GM23338 (cell line): ENCODE measurements at regions not wholly inside any gene's neighbourhood (a gene's known extent, or its start where the extent isn't known, plus 50 kb on each side); places are given as distances from the start of the nearest gene placed in this dataset.

Source experiments
- ATAC-seq: fragments of 200-7000 bp; cut with Tn5 transposase; 3 replicates; pipeline ENCODE4 v1.9.1; 2020
- DNase-seq: peaks from one replicate; pipeline ENCODE4 v3.0.0-alpha.2; 2015; ENCODE audit warnings: low spot score
- H2AFZ ChIP-seq: fragments of 200-600 bp; sonication (generic); 2 replicates; pipeline ENCODE4 v1.8.0; 2016; ENCODE audit warnings: antibody characterized with exemption, mild to moderate bottlenecking, moderate library complexity
- H3F3A ChIP-seq: fragments of 200-600 bp; sonication (generic); replicated peaks from 2 replicates; pipeline ENCODE4 v1.8.0; 2017; ENCODE audit warnings: antibody characterized with exemption, mixed run types, low read depth
- H3K27ac ChIP-seq: fragments of 200-600 bp; sonication (generic); 2 replicates; pipeline ENCODE4 v1.6.1; 2016; ENCODE audit warnings: low read depth
- H3K27me3 ChIP-seq: fragments of 200-600 bp; sonication (generic); 2 replicates; pipeline ENCODE4 v1.8.0; 2016; ENCODE audit warnings: mild to moderate bottlenecking, mixed run types, moderate library complexity; ENCODE audit not compliant: insufficient read depth
- H3K36me3 ChIP-seq: fragments of 200-600 bp; sonication (generic); 2 replicates; pipeline ENCODE4 v1.8.0; 2016; ENCODE audit warnings: mild to moderate bottlenecking; ENCODE audit not compliant: insufficient read depth
- H3K4me1 ChIP-seq: fragments of 200-600 bp; sonication (generic); 2 replicates; pipeline ENCODE4 v1.8.0; 2016; ENCODE audit warnings: mild to moderate bottlenecking, moderate library complexity; ENCODE audit not compliant: insufficient read depth
- H3K4me2 ChIP-seq: fragments of 200-600 bp; sonication (generic); 2 replicates; pipeline ENCODE4 v1.7.1; 2017; ENCODE audit warnings: mixed run types
- H3K4me3 ChIP-seq: fragments of 200-600 bp; sonication (generic); 2 replicates; pipeline ENCODE4 v1.6.1; 2016; ENCODE audit warnings: mixed run types
- H3K79me2 ChIP-seq: fragments of 200-600 bp; sonication (generic); replicated peaks from 2 replicates; pipeline ENCODE4 v1.8.0; 2017; ENCODE audit warnings: mild to moderate bottlenecking; ENCODE audit not compliant: insufficient read depth
- H3K9me2 ChIP-seq: fragments of 200-600 bp; sonication (generic); 2 replicates; pipeline ENCODE4 v1.8.0; 2017; ENCODE audit not compliant: insufficient read depth
- H4K20me1 ChIP-seq: fragments of 200-600 bp; sonication (generic); replicated peaks from 2 replicates; pipeline ENCODE4 v1.8.0; 2017; ENCODE audit warnings: mild to moderate bottlenecking; ENCODE audit not compliant: insufficient read depth
- H3K27ac Mint-ChIP-seq: 2 replicates; pipeline ENCODE4 v1.8.0; 2020; ENCODE audit warnings: inconsistent platforms, mild to moderate bottlenecking, moderate library complexity, mixed read lengths
- H3K27me3 Mint-ChIP-seq: 3 replicates; pipeline ENCODE4 v1.8.0; 2022; ENCODE audit warnings: low read depth, mild to moderate bottlenecking, moderate library complexity, mixed read lengths, inconsistent platforms; ENCODE audit not compliant: insufficient read depth, poor library complexity
- H3K36me3 Mint-ChIP-seq: 3 replicates; pipeline ENCODE4 v1.8.0; 2021; ENCODE audit warnings: low read depth, mild to moderate bottlenecking, inconsistent platforms, moderate library complexity, mixed read lengths
- H3K4me1 Mint-ChIP-seq: 3 replicates; pipeline ENCODE4 v1.8.0; 2020; ENCODE audit warnings: mild to moderate bottlenecking, inconsistent platforms, mixed read lengths
- H3K4me3 Mint-ChIP-seq: 3 replicates; pipeline ENCODE4 v1.8.0; 2021; ENCODE audit warnings: moderate library complexity, mild to moderate bottlenecking, inconsistent platforms, mixed read lengths
- H3K9me3 Mint-ChIP-seq: 3 replicates; pipeline ENCODE4 v1.8.0; 2020; ENCODE audit warnings: moderate library complexity, mild to moderate bottlenecking, inconsistent platforms, mixed read lengths
- CREB1 ChIP-seq: fragments of 250-450 bp; sonication (Bioruptor Pico); IDR thresholded peaks from 2 replicates; pipeline ENCODE4 v1.5.0; 2020; ENCODE audit warnings: low read depth, mild to moderate bottlenecking, moderate library complexity
- EZH2phosphoT487 ChIP-seq: fragments of 200-600 bp; sonication (generic); IDR thresholded peaks from one replicate; pipeline ENCODE4 v1.8.1; 2018; ENCODE audit warnings: antibody characterized with exemption; ENCODE audit not compliant: unreplicated experiment
- JUNB ChIP-seq: IDR thresholded peaks from one replicate; pipeline ENCODE4 v1.6.1; 2016; ENCODE audit warnings: antibody characterized with exemption; ENCODE audit not compliant: unreplicated experiment
- NANOG ChIP-seq: IDR thresholded peaks from 2 replicates; pipeline ENCODE4 v1.6.1; 2016; ENCODE audit warnings: antibody characterized with exemption, borderline replicate concordance
- POLR2AphosphoS5 ChIP-seq: IDR thresholded peaks from 2 replicates; pipeline ENCODE4 v1.6.1; 2016; ENCODE audit warnings: antibody characterized with exemption, low read depth
- STAT1 ChIP-seq: IDR thresholded peaks from one replicate; pipeline ENCODE4 v1.6.1; 2016; ENCODE audit warnings: antibody characterized with exemption; ENCODE audit not compliant: unreplicated experiment
- ZNF114 ChIP-seq: fragments of 250-450 bp; sonication (Bioruptor Pico); IDR thresholded peaks from 2 replicates; pipeline ENCODE4 v1.5.0; 2020; ENCODE audit warnings: mild to moderate bottlenecking, moderate library complexity
- ZNF331 ChIP-seq: fragments of 250-450 bp; sonication (Bioruptor Pico); IDR thresholded peaks from 2 replicates; pipeline ENCODE4 v1.5.0; 2020; ENCODE audit warnings: low read depth, mild to moderate bottlenecking, moderate library complexity
- TF ChIP-seq, protein P1 (sequence below), 2 experiments: fragments of 200-600 bp in 1 of 2; sonication (generic) in 1 of 2; conservative IDR thresholded peaks; 2 replicates each; pipeline versions ENCODE4 v1.5.1 to v1.6.1; 2016 to 2017; ENCODE audit warnings: antibody characterized with exemption in 2 of 2, low read depth in 2 of 2, mild to moderate bottlenecking in 2 of 2, moderate library complexity in 1 of 2

GRCh38 chr16:50884066-50884860 is 142.4 kb downstream of the CYLD start:
- Histone ChIP-seq H2AFZ (peak overlapping the region; percentile 91; the same call in 1 of the 2 replicates), H3K4me3 (no peak overlapping the region), H3K27ac (no peak overlapping the region), H3K4me1 (no peaks in the 10 kb centered on the region), H3F3A (no peaks in the 10 kb centered on the region), H3K27me3 (no peaks in the 10 kb centered on the region), H3K79me2 (no peaks in the 10 kb centered on the region), H3K36me3 (no peaks in the 10 kb centered on the region), H4K20me1 (no peaks in the 10 kb centered on the region), H3K9me2 (no peaks in the 10 kb centered on the region), H3K4me2 (peak overlapping the region; percentile 60; the same call in 1 of the 2 replicates)
- peaks cover 3% of the 10 kb centered on the region; the same call in 1 of the 3 replicates for H3K36me3 Mint-ChIP-seq
- peaks cover 2% of the 10 kb centered on the region; the same call in 1 of the 3 replicates for H3K9me3 Mint-ChIP-seq
- ATAC-seq = peak; percentile 54
- H3K27me3 Mint-ChIP-seq = peaks cover 11% of the 10 kb centered on the region
- peaks cover 12% of the 10 kb centered on the region for H3K4me1 Mint-ChIP-seq
- no peak overlapping the region for H3K4me3 Mint-ChIP-seq
- DNase-seq = peak; percentile 77
- TF ChIP-seq ZNF331 (CRISPR knock-in tag) (no peak), CREB1 (CRISPR knock-in tag) (no peak), STAT1 (no peak), EZH2phosphoT487 (no peak), POLR2AphosphoS5 (no peak), ZNF114 (CRISPR knock-in tag) (no peak), NANOG (no peak)
- TF ChIP-seq, protein P1, sequence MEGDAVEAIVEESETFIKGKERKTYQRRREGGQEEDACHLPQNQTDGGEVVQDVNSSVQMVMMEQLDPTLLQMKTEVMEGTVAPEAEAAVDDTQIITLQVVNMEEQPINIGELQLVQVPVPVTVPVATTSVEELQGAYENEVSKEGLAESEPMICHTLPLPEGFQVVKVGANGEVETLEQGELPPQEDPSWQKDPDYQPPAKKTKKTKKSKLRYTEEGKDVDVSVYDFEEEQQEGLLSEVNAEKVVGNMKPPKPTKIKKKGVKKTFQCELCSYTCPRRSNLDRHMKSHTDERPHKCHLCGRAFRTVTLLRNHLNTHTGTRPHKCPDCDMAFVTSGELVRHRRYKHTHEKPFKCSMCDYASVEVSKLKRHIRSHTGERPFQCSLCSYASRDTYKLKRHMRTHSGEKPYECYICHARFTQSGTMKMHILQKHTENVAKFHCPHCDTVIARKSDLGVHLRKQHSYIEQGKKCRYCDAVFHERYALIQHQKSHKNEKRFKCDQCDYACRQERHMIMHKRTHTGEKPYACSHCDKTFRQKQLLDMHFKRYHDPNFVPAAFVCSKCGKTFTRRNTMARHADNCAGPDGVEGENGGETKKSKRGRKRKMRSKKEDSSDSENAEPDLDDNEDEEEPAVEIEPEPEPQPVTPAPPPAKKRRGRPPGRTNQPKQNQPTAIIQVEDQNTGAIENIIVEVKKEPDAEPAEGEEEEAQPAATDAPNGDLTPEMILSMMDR (conservative IDR thresholded peaks at IDR 0.05; ENCODE audit: low read depth in 2 of 2) = peak; percentile 45 to 82
- no peak overlapping the region for H3K27ac Mint-ChIP-seq

- H2AFZ ChIP-seq = no peak overlapping the region
- no peak overlapping the region for H3K27ac ChIP-seq
- Mint-ChIP-seq H3K27me3 (peaks cover 9% of the 10 kb centered on the region), H3K4me3 (no peak overlapping the region), H3K36me3 (peaks cover 3% of the 10 kb centered on the region; the same call in 1 of the 3 replicates), H3K27ac (no peak overlapping the region), H3K4me1 (peaks cover 12% of the 10 kb centered on the region; the same call in 2 of the 3 replicates), H3K9me3 (no peaks in the 10 kb centered on the region)
- H3K36me3 ChIP-seq = no peaks in the 10 kb centered on the region
- no peaks in the 10 kb centered on the region for H3K27me3 ChIP-seq
- H3K4me3 ChIP-seq = no peak overlapping the region
- H4K20me1 ChIP-seq = no peaks in the 10 kb centered on the region
- no peak for TF ChIP-seq JUNB
- no peak for TF ChIP-seq EZH2phosphoT487
- TF ChIP-seq, protein P1 (conservative IDR thresholded peaks at IDR 0.05; ENCODE audit: low read depth in 2 of 2) = no peak
- DNase-seq (no peak), ATAC-seq (no peak)
- H3K4me2 ChIP-seq = no peak overlapping the region
- H3F3A ChIP-seq = no peaks in the 10 kb centered on the region
- no peaks in the 10 kb centered on the region for H3K79me2 ChIP-seq
- no peaks in the 10 kb centered on the region for H3K9me2 ChIP-seq
- no peaks in the 10 kb centered on the region for H3K4me1 ChIP-seq
These were observed 140.1 kb downstream of the CYLD start for GRCh38 chr16:50881956-50882355.
